ENCODE measurements at regions not wholly inside any gene's neighbourhood (a gene's known extent, or its start where the extent isn't known, plus 50 kb on each side); places are given as distances from the start of the nearest gene placed in this dataset.
A peak's percentile ranks its signal among the peaks of the same experiment; 100 is the strongest.

DNA sequence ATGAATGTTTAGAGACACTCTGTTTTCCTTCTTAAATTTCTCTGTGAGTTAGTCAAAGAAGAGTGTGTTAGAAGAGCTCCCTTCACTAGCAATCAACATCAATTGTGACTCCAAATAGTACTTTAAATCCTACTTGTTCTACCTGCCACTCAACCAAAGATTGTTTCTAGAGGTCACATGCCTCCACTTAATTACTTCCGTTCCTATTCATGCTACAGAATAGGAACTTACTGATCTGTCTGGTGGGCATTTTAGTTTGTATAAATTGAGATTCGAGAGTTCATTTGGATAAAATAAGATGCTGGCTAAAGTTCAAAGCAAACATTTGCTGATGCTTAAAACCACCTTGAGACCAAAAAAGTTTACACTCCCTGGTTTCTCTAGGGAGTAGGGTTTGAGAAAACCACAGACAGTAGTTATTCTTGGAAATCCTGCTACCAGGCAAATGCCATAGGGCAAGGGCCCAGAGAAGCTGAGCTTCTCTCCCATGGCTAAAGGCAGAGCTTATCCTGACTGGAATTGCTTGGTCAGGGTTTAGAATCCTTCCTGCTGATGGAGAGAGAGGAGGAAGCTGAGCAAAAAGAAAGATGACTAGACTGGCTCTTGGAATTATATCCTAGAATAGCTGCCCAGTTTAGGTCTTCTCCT, 389.6 kb upstream of the ATP2B1 start:
- H3K27me3 ChIP-seq (replicated peaks; ENCODE audit: insufficient read depth), result no peaks in the 10 kb centered on the region
- no peak for DNase-seq (ENCODE audit: low spot score)
- TF ChIP-seq CTCF (IDR thresholded peaks at IDR 0.05), result no peak
- H3K36me3 ChIP-seq, result no peaks in the 10 kb centered on the region
- no peaks in the 10 kb centered on the region for H3K4me1 ChIP-seq (ENCODE audit: control insufficient read depth in 1 of 2, low read depth in 2 of 2)
- H3K4me3 ChIP-seq, result no peak overlapping the region
- no peak overlapping the region for H3K27ac ChIP-seq
- no peak for ATAC-seq (ENCODE audit: insufficient number of reproducible peaks, low FRiP score, low read depth)
- no peaks in the 10 kb centered on the region for H3K9me3 ChIP-seq

- H3K36me3 ChIP-seq, result no peaks in the 10 kb centered on the region
- no peak for TF ChIP-seq CTCF (IDR thresholded peaks at IDR 0.05)
- DNase-seq (ENCODE audit: low spot score) (no peak), ATAC-seq (ENCODE audit: insufficient number of reproducible peaks, low FRiP score, low read depth) (no peak)
- H3K9me3 ChIP-seq, result no peaks in the 10 kb centered on the region
- H3K27me3 ChIP-seq (replicated peaks; ENCODE audit: insufficient read depth), result no peaks in the 10 kb centered on the region
- no peak overlapping the region for H3K4me3 ChIP-seq
- no peak overlapping the region for H3K27ac ChIP-seq
- no peaks in the 10 kb centered on the region for H3K4me1 ChIP-seq (ENCODE audit: control insufficient read depth in 1 of 2, low read depth in 2 of 2)
Measured at GRCh38 chr12:90091809-90092208, 383.2 kb upstream of the ATP2B1 start.

DNA sequence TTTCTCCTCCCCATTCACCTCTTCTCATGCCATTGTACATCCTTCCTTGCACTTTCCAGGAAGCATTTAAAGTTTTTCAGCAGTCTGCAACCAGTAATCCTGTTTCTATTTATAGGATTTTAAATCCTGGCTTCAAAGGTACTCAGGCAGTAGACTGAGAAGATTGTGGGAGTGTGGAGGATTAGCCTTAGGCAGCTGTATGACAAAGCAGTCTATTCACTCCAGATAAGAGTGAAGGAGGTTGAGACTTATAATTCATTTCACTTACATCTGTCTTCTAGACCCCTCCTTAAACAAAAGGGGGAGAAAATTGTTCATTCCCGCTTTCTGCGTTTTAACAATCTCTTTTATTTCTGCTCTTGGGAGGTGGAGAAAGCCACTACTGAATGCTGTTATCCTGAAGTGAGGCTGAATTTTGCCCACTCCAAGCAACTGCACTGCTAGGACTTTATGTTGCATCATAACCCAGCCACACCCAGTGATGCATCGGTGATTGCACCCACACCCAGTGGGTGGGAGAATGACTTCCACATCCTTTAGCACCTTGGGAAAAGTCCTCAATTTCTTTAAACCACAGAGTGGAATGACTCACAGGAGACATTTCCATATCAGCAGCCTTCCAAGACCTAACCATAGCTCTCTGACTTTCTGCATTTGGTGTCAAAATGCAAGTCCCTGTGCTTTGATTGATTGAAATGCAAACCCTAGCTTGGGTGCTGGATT, 382.5 kb upstream of the ATP2B1 start:
- no peak for TF ChIP-seq CTCF (IDR thresholded peaks at IDR 0.05)
- ATAC-seq (ENCODE audit: insufficient number of reproducible peaks, low FRiP score, low read depth) (no peak), DNase-seq (ENCODE audit: low spot score) (peak; percentile 19)
- Histone ChIP-seq H3K4me3 (no peak overlapping the region), H3K36me3 (no peaks in the 10 kb centered on the region), H3K4me1 (ENCODE audit: control insufficient read depth in 1 of 2, low read depth in 2 of 2) (no peaks in the 10 kb centered on the region), H3K9me3 (no peaks in the 10 kb centered on the region), H3K27ac (no peak overlapping the region), H3K27me3 (replicated peaks; ENCODE audit: insufficient read depth) (no peaks in the 10 kb centered on the region)

GRCh38 chr12:90086281-90086680, 377.6 kb upstream of the ATP2B1 start:
- Histone ChIP-seq H3K4me1 (ENCODE audit: control insufficient read depth in 1 of 2, low read depth in 2 of 2) (no peaks in the 10 kb centered on the region), H3K27me3 (replicated peaks; ENCODE audit: insufficient read depth) (no peaks in the 10 kb centered on the region), H3K9me3 (no peaks in the 10 kb centered on the region), H3K4me3 (no peak overlapping the region), H3K36me3 (no peaks in the 10 kb centered on the region), H3K27ac (no peak overlapping the region)
- no peak for TF ChIP-seq CTCF (IDR thresholded peaks at IDR 0.05)
- ATAC-seq (ENCODE audit: insufficient number of reproducible peaks, low FRiP score, low read depth) (no peak), DNase-seq (ENCODE audit: low spot score) (no peak)

DNA sequence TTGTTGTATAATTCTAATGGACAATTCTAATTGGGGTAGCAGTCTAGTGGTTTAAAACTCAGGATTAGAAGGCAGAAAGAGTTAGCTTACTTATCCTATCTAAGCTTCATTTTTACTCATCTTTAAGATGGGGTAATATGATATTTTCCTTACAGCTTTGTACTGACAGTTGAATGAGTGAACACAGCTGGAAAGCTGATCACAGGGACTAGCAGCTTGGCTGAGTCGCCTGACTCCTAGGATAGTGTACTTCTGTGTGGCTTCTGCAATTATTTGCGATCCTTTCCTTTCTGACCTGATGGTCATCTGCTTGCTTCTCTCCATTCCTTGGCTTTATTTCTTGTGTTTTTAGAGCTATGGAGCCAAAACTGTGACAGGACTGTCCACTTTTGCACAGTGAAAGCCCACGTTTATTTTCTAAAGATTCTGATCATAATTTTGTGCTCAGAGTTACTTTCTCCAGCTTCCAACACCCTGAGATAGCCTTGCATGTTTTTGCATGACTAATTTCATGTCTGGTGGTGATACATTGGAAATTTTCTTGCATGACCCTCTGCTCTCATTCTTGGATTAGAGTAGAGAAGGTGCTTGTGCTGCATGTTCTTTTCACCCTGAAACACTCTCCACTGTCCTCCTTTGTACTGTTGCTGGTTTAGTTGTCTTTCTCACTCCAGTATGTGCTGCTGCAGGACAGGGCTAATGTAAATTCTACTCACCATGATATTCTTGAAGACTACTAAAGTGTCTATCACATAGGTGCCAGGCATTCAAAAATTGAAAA, 377.0 kb upstream of the ATP2B1 start:
- no peak overlapping the region for H3K27ac ChIP-seq
- no peak overlapping the region for H3K4me3 ChIP-seq
- no peaks in the 10 kb centered on the region for H3K4me1 ChIP-seq (ENCODE audit: control insufficient read depth in 1 of 2, low read depth in 2 of 2)
- H3K9me3 ChIP-seq, result no peaks in the 10 kb centered on the region
- no peak for DNase-seq (ENCODE audit: low spot score)
- TF ChIP-seq CTCF (IDR thresholded peaks at IDR 0.05), result no peak
- H3K36me3 ChIP-seq, result no peaks in the 10 kb centered on the region
- H3K27me3 ChIP-seq (replicated peaks; ENCODE audit: insufficient read depth), result no peaks in the 10 kb centered on the region
- ATAC-seq (ENCODE audit: insufficient number of reproducible peaks, low FRiP score, low read depth), result no peak
